ENCODE measurements at regions not wholly inside any gene's neighbourhood (a gene's known extent, or its start where the extent isn't known, plus 50 kb on each side); places are given as distances from the start of the nearest gene placed in this dataset.
"Not testable (repeated sequence)": the region's sequence is repeated elsewhere in the genome, so short reads cannot be mapped to it uniquely, and the experiment has no call there.

DNA sequence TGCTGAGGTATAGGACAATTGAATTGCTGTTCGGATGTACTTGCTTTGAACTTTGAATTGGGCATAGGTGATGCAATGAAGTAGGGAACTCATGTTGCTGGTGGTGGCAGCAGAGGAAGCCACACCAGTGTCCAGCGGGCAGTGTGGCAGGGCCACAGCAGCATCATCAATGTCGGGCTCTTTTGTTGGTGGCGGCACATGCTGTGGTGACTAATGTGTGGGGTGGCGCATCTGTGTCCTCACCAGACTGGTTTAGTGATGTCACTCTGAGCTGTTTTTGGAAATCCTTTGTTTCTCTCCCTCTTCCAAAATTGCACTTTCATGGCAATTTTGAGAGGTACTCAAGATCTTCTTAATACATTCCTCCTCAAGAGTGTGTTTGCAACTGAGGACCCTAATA lies 187.6 kb downstream of the ETNK1 start:
- DNase-seq: no peak

DNA sequence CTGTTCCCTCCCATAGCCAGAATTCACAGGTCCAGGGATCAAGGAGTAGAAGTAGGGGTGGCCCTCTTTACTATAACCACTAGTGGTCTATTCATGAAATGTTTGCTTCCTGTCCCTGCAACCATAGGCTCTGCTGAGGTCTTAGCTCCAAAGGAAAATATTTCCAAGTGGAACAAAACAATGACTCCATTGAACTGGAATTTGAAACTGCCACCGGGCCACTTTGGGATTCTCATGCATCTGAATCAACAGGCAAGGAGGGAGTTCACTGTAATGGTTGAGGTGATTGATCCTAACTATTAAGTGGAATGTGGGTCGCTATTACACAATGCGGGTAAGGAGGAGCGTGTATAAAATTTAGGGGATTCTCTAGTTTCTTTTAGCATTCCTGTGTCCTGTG lies 197.0 kb downstream of the ETNK1 start:
- no peak for DNase-seq

DNA sequence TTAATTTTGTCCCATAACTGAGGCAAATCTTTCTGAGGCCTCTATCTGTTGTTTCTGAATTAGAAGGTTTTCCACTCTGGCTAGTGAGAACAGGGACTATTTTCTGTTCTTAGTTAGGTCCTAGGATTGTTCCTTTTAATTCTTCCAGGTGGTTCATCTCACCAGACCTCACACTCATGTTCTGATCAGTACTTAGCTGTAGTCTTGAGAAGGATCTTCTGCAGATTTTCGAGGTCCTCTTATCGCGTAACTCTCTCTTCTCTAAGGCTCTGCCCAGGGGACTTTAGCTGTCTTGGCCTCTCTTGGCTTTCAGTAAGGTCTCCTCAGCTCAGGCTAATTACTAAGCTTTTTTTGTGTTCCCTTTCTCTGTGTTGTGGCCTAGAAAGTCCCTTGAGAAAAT lies 201.1 kb downstream of the ETNK1 start:
- no peak for DNase-seq

- DNase-seq: not testable (repeated sequence)
Observed at GRCh38 chr12:22826446-22826981, 201.5 kb downstream of the ETNK1 start.

DNA sequence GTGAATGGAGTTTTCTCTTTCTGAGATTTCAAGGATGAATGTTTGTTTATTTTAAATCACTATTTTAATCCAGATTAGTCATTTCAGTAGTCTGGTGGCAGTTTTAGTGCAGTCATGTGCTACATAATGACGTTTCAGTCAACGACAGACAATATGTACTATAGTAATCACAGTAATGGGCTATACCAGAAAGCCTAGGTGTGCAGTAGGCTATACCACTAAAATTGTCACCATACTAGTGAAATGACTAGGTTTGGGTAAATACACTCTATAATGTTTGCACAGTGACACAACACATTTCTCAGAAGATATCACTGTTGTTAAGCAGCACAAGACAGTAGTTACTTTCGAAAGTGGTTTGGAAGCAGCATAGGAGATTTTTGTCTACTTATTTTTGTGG lies 203.1 kb downstream of the ETNK1 start:
- DNase-seq: no peak

GRCh38 chr12:22835431-22835830 lies 210.5 kb downstream of the ETNK1 start:
- no peak for DNase-seq

DNA sequence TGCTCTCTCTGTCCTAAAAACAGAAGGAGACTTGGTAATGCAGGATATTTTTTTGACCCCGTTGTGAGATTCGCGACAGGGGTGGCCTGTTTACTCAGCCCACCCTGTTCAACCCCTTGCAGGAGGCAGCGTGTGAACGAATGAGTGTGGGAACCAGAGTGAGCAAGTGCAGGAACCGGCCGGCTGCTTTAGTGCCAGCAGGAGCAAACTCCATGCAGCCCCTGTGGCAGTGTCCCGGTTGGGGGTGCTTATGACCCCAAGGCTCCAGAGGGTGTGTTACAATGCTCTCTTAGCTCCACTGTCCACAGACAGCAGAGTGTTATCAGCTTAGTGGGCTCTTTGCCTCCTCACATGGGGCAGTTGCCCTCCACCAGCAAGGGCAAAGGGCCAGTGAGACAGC lies 225.2 kb downstream of the ETNK1 start:
- DNase-seq: no peak

GRCh38 chr12:22851532-22851931 lies 226.6 kb downstream of the ETNK1 start:
- no peak for DNase-seq

- DNase-seq: no peak
Observed at GRCh38 chr12:22855456-22855855, 230.5 kb downstream of the ETNK1 start.

DNA sequence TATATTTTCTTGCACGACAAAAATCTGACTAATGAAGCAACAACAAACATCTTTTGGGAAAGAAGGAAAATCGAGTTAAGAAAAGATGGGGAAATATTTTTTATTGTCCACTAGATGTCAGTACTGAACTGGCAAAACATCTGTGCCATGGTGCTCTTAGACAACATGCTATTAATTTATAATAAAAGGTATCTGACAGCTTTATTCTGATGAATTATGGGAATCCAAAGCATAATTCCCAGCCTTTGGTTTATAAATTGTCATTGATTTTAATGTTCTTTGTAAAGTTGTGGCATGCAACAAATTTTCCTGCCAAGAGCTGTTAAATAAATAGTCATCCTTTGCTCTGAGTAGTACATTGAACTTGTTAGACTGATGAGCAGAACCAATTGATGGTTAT lies 231.2 kb downstream of the ETNK1 start:
- DNase-seq: no peak

DNA sequence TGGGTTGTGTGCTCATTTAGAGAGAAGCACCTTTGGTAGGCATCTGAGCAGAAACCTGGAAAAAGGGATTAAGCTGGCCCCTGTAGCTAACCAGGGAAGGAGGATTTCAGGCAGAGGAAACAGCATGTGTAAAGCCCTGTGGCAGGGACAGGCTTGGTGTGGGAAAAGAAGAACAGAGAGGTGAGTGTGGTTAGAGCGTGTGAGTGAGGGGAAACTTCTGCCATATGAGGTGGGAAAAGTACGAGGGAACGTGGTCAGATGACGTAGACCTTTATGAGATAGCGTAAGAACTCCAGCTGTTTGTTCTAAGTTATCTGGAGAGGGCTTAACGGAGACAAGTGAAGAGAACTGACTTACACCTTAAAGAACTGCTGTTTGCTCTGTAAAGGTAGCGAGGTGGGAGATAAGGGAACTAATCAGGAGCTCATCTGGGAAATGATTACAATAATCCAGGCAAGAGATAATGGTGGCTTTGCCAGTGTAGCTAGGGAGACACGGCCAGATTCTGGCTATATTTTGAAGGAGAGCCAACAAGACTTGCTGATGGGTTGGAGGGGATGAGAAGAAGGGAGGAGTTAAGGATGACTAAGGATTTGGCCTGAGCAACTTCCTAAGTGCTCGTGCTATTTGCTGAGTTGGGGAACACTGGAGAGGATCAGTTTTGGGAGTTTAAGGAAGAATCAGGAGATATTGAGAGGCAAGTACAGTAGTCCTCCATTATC lies 234.0 kb downstream of the ETNK1 start:
- DNase-seq: no peak

DNA sequence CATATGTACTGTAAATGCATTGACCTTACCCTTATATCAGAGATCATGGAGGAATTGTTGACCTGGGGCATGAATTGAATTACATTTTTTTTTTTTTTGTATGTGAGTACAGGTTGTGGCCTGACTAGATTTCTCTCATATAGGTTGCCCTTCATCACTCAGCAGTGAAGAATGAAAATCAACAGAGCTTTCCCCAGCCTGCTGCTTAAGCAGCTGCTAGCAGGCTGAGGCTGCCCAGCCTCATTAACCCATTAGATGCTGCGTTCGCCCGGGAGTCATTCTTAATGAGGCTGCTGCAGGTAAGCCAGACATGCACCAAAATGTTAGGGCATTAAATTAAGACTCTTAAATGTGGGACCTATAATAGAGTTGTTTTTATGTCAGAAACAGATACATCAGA lies 236.0 kb downstream of the ETNK1 start:
- no peak for DNase-seq

- no peak for DNase-seq
Observed at GRCh38 chr12:22865822-22866221, 240.9 kb downstream of the ETNK1 start.

DNA sequence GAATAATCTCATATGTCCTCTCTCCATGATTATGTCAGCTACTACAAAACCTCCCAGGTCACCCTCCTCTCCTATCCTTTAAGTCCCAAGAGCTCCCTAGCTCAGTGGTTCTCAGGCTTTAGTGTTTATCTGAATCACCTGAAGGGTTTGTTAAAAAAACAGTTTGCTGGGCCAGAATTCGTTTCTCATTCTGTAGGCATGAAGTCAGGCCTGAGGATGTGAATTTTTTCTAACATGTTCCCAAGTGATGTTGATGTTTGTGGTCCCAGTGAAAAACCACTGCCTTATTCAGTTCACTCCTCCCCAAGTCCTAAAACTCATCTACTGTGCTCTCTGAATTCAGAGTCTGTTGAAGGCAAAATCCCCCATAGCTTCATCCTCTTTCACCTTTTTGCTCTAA lies 241.4 kb downstream of the ETNK1 start:
- no peak for DNase-seq

DNA sequence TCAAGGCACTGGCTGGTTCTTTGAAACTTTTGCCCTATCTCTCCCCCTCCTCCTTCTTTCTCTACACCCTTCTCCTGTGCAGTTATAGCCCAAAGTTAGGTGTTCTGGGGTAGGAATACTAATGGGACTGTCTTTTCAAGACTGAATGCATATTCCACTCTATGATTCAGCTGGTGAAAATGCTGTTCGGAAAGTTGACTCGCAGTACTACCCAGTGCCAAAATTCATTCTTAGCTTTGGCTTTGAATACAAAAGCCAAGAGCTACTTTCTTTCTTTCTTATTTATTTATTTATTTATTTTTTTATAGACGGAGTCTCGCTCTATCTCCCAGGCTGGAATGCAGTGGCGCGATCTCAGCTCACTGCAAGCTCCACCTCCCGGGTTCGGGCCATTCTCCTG lies 249.2 kb downstream of the ETNK1 start:
- no peak for DNase-seq

GRCh38 chr12:22876262-22876661 lies 251.3 kb downstream of the ETNK1 start:
- no peak for DNase-seq

GRCh38 chr12:22879203-22879602 lies 254.2 kb downstream of the ETNK1 start:
- no peak for DNase-seq

- no peak for DNase-seq
Observed at GRCh38 chr12:22880331-22880730, 255.4 kb downstream of the ETNK1 start.

DNA sequence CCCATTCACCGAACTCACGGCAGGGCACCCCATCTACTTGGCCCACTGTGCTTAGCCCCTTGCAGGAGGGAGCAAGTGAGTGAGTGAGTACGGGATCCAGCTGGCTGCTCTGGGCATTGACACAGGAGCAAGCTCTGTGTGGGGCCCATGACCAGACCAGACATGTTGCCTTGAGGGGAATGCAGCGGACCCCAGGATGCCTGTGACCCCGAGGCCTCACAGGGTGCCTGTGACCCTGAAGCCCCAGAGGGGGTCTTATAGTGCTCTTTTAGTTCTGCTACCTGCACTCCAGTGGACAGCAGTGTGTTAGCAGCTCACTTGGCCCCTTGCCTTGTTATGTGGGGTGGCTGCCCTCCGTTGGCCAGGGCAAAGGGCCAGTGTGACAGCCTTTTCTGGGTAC lies 255.8 kb downstream of the ETNK1 start:
- no peak for DNase-seq

- no peak for DNase-seq
Observed at GRCh38 chr12:22881878-22882385, 257.0 kb downstream of the ETNK1 start.

DNA sequence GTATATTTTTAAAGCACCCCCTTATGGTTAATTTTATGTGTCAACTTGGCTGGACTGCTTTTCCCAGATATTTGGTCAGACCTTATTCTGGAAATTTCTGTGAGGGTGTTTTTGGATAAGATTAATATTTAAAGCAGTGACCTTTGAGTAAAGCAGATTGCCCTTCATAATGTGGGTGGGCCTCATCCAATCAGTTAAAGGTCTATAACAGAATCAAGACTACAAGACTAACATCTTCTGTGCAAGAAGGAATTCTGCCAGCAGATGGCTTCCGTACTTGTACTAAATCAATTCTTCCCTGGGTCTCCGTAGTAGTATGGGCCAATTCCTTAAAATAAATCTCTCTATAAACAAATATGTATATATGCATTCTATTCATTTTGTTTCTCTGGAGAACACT lies 257.6 kb downstream of the ETNK1 start:
- DNase-seq: no peak

GRCh38 chr12:22893878-22894277 lies 268.9 kb downstream of the ETNK1 start:
- DNase-seq: no peak

- no peak for DNase-seq
Observed at GRCh38 chr12:22899184-22899583, 274.2 kb downstream of the ETNK1 start.

- DNase-seq: no peak
Observed at GRCh38 chr12:22900401-22900800, 275.4 kb downstream of the ETNK1 start.

- no peak for DNase-seq
Observed at GRCh38 chr12:22904485-22904884, 279.5 kb downstream of the ETNK1 start.
